Activated CD8-positive, alpha-beta T cell treated with anti-CD3 and anti-CD28 coated beads for 36 hours (primary cell): ENCODE measurements at regions not wholly inside any gene's neighbourhood (a gene's known extent, or its start where the extent isn't known, plus 50 kb on each side); places are given as distances from the start of the nearest gene placed in this dataset.

ENCODE experiments used
- ATAC-seq: fragments of 200-7000 bp; cut with Tn5 transposase; one replicate; pipeline ENCODE4 v1.10.0; 2021; ENCODE audit warnings: mild to moderate bottlenecking, moderate library complexity
- CTCF ChIA-PET: fragments of 350-600 bp; sonication (Branson Sonifier 250); formaldehyde crosslinking; loops from one replicate; lab custom pipeline; 2021; ENCODE audit warnings: antibody characterized with exemption; lab: Charles Lee
- POLR2A ChIA-PET: fragments of 350-600 bp; sonication (Branson Sonifier 250); formaldehyde crosslinking; loops from one replicate; lab custom pipeline; 2021; ENCODE audit warnings: antibody characterized with exemption; lab: Charles Lee
- DNase-seq: peaks from one replicate; pipeline ENCODE4 v3.0.0-alpha.2; 2020
- H3K27ac Mint-ChIP-seq: one replicate; pipeline ENCODE4 v1.8.0; 2021; ENCODE audit warnings: mild to moderate bottlenecking, mixed read lengths
- H3K27me3 Mint-ChIP-seq: one replicate; pipeline ENCODE4 v1.8.0; 2021; ENCODE audit warnings: mixed read lengths
- H3K36me3 Mint-ChIP-seq: one replicate; pipeline ENCODE4 v1.8.0; 2021; ENCODE audit warnings: low read depth, mixed read lengths
- H3K4me1 Mint-ChIP-seq: one replicate; pipeline ENCODE4 v1.8.0; 2021; ENCODE audit warnings: low read depth, mixed read lengths
- H3K4me3 Mint-ChIP-seq: one replicate; pipeline ENCODE4 v1.8.0; 2021; ENCODE audit warnings: mild to moderate bottlenecking, moderate library complexity, mixed read lengths
- H3K9me3 Mint-ChIP-seq: one replicate; pipeline ENCODE4 v1.8.0; 2021; ENCODE audit warnings: mixed read lengths
- CTCF ChIP-seq: fragments of 200-600 bp; IDR thresholded peaks from one replicate; pipeline ENCODE4 v1.8.0; 2022; ENCODE audit warnings: antibody characterized with exemption, mild to moderate bottlenecking
- intact Hi-C: fragments of 100-400 bp; cut with micrococcal nuclease; formaldehyde crosslinking; loops from one replicate; pipeline ENCODE4 v1.10.0; 2022

GRCh38 chr4:45455217-45455616, 668.6 kb downstream of the GABRG1 start:
- CTCF ChIA-PET, result no interaction called here
- Mint-ChIP-seq H3K27ac (no peak overlapping the region), H3K4me3 (no peak overlapping the region), H3K36me3 (no peaks in the 10 kb centered on the region), H3K9me3 (peaks cover 2% of the 10 kb centered on the region), H3K4me1 (no peaks in the 10 kb centered on the region), H3K27me3 (no peaks in the 10 kb centered on the region)
- intact Hi-C loops, result no loop called here
- TF ChIP-seq CTCF, result no peak
- ATAC-seq, result no peak
- no peak for DNase-seq
- POLR2A ChIA-PET, result no interaction called here

DNA sequence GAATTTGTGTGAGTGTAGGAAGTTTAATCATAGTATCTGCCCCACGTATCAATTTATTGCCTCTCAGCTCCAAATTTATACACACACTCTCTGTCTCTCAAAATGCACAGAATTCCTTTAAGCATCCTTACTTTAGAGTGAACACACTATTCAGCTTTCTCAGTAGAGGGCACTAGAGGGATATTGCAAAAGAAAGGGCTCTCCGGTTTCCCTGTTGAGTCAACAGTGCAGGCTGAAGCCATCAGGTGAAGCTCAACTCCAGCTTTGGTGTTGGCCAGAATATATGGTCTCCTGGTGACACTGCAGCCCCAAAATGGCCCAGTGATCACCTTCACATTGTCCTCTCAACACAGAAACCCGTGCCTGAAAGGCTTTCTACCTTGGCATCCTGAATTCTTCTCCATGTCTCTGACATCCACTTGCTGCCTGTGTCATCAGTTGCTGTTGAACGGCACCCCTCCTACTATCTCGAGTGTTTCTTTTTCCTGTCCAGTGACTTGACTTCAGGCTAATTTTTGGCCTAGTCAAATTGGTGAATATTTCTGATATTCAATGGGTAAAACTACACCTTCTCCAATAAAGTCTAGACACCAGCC, 670.5 kb downstream of the GABRG1 start:
- Mint-ChIP-seq H3K27ac (no peak overlapping the region), H3K36me3 (no peaks in the 10 kb centered on the region), H3K4me1 (no peaks in the 10 kb centered on the region), H3K4me3 (no peak overlapping the region), H3K9me3 (peaks cover 1% of the 10 kb centered on the region), H3K27me3 (no peaks in the 10 kb centered on the region)
- ChIA-PET CTCF (interaction anchor here (1.0 kb wide), 1 partner anchor 87 kb away, joined by 4 read pairs; no protein-coding TSS in a partner anchor), POLR2A (interaction anchor here (0.7 kb wide), 1 partner anchor 436 kb away, joined by 3 read pairs; no protein-coding TSS in a partner anchor)
- intact Hi-C loops, result no loop called here
- no peak for DNase-seq
- no peak for ATAC-seq
- TF ChIP-seq CTCF, result peak; percentile 10

DNA sequence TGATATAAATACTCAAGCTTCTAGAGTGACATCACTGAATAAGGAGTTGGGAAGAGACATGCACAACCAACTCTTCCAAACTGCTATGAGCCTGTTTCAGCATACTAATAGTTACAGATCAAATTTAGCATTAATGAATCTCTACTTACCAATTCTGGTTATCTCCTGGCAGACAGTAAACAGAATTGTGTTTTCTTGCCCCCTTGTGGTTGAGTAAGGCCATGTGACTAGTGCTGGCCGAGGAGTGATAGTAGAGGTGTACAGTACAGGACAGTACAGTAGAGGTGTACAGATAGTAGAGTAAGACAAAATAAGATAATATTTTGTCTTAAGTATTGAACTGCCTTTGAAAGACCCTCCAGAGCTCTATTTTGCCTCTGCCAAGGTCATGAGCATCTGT, 681.4 kb downstream of the GABRG1 start:
- no peaks in the 10 kb centered on the region for H3K27me3 Mint-ChIP-seq
- peaks cover 2% of the 10 kb centered on the region for H3K9me3 Mint-ChIP-seq
- ATAC-seq (no peak), DNase-seq (no peak)
- ChIA-PET CTCF (no interaction called here), POLR2A (no interaction called here)
- no peaks in the 10 kb centered on the region for H3K4me1 Mint-ChIP-seq
- H3K36me3 Mint-ChIP-seq, result no peaks in the 10 kb centered on the region
- no peak overlapping the region for H3K27ac Mint-ChIP-seq
- intact Hi-C loops, result no loop called here
- no peak overlapping the region for H3K4me3 Mint-ChIP-seq
- TF ChIP-seq CTCF, result no peak

DNA sequence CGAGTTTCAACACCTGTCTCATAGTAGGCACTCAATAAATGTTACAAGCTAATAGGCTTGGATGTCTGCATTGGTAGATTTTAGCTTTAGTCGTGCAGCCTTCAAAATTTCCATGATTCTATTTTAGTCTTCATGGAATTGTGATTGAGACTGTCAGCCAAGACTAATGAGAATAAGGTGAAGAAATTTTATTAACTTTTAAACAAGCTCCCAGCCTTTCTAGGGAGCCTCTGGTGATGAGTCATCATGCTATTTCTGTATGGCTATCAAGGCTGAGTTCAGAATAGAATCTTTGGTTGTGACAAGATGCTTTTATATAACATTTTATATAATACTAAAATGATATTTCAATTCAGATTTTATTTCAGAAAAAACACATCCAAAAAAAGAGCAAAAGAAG, 685.8 kb downstream of the GABRG1 start:
- POLR2A ChIA-PET, result no interaction called here
- CTCF ChIA-PET, result no interaction called here
- DNase-seq (no peak), ATAC-seq (no peak)
- intact Hi-C loops, result no loop called here
- no peaks in the 10 kb centered on the region for H3K27me3 Mint-ChIP-seq
- no peak overlapping the region for H3K27ac Mint-ChIP-seq
- H3K4me3 Mint-ChIP-seq, result no peak overlapping the region
- no peaks in the 10 kb centered on the region for H3K4me1 Mint-ChIP-seq
- no peak for TF ChIP-seq CTCF
- H3K9me3 Mint-ChIP-seq, result peaks cover under 1% of the 10 kb centered on the region
- H3K36me3 Mint-ChIP-seq, result no peaks in the 10 kb centered on the region

GRCh38 chr4:45437381-45437780, 686.5 kb downstream of the GABRG1 start:
- Mint-ChIP-seq H3K4me3 (no peak overlapping the region), H3K27me3 (no peaks in the 10 kb centered on the region), H3K9me3 (no peaks in the 10 kb centered on the region), H3K27ac (no peak overlapping the region), H3K36me3 (no peaks in the 10 kb centered on the region), H3K4me1 (no peaks in the 10 kb centered on the region)
- ATAC-seq (no peak), DNase-seq (no peak)
- CTCF ChIA-PET, result no interaction called here
- intact Hi-C loops, result no loop called here
- no peak for TF ChIP-seq CTCF
- POLR2A ChIA-PET, result no interaction called here
